NCI-H82 treated with DMSO at 0.1 percent for 48 hours (cell line): ENCODE measurements at regions not wholly inside any gene's neighbourhood (a gene's known extent, or its start where the extent isn't known, plus 50 kb on each side); places are given as distances from the start of the nearest gene placed in this dataset.

Experiments used
- DNase-seq: peaks from one replicate; lab custom pipeline; 2025; ENCODE audit not compliant: unreplicated experiment; lab: John Stamatoyannopoulos, UW

DNA sequence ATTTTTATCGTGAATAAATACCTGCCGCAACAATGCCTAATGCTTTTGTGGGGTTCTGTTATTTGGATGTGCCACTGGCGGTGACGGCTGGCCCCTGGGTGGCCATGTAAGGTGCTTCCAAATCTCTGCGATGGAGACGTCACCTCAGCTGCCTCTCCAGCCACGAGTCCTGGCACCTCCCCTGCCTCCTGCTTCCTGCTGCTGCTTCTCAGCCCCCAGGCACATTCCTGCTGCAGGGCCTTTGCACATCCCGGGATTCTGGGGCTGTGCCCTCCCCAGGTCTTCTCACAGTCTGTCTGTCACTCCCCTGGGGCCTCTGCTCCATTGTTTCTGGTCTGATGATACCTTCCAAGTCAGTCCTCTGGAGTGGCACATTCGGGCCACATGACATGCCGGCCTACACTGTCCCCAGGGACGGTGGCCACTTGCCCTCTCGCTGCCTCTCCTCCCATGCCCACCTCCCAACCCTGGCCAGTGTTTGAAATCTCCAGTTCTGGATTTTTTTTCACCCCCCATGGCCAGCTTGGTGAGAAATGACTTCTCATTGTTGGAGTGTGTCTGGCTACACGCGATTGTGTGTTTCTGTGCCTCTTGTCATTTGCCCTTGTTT lies 151.8 kb downstream of the KIF26A start:
- no peak for DNase-seq

GRCh38 chr14:104290756-104291122 lies 152.4 kb downstream of the KIF26A start:
- DNase-seq = no peak

DNA sequence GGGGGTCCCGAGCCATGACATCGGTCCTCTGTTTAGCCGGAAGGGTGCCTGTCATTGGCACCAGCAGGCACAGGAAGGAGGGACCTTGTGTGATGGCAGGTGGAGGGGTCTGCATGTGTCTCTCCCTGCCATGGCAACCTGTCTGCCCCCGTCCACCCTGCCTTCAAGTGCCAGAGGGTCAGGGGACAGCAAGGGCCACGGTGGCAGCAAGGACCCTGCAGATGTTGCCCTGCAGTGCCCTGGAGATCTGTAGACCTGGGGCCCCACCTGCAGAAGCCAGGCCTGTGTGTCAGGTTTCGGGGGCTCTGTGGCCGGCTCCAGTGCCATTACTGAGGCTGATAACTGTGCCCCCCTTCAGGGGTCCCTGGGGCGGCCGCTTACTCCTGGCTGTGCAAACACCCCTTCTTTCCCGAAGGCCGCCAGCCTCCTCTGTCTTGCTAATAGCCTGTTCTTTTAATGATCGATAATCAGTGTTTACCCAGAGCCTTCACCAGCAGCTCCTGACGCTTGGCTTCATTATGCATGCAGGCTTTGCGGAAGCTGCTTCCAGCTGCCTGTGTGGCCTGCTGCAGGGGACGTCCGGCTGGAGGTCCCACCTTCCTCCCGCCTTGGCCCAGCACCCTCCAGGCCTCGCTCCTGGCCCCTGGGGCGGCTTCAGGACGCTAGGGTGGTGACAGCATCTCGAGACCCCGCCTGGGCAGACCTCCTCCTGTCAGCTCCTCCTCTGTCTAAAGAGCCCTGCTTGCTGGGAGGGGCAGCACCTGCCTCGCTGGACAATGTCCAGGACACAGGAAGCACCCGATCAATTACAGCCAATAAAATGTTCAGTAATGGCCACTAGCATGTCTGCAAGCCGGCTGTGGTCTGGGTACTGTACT lies 153.0 kb downstream of the KIF26A start:
- no peak for DNase-seq

GRCh38 chr14:104292084-104292970 lies 153.9 kb downstream of the KIF26A start:
- no peak for DNase-seq

DNA sequence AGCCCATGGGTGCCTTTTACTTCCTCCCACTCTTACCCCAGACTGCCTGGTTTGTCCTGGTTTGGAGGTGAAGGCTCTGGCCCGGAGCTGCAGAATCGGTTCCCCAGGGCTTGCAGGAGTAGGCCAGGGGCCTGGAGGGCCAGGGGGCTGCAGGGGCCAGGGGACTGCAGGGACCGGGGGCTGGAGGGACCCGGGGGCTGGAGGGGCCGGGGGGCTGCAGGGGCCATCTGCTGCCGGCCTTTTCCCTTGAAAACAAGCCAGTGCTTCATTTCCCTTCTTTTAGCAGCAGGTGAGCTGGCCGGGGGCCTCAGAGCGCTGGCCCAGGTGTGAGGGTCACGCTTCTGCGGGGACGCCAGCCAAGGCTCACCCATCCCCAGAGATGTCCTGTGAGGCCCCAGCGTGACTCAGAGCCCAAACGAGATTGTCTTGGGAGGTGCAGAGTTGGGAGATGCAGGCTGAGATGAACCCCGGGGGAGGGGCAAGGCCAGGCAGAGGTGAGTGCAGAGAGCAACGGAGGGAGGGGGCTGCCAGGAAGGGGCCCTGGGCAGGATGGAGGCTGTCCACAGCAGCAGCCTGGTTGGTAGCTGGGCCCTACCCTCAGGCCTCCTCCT lies 154.9 kb downstream of the KIF26A start:
- DNase-seq = no peak

DNA sequence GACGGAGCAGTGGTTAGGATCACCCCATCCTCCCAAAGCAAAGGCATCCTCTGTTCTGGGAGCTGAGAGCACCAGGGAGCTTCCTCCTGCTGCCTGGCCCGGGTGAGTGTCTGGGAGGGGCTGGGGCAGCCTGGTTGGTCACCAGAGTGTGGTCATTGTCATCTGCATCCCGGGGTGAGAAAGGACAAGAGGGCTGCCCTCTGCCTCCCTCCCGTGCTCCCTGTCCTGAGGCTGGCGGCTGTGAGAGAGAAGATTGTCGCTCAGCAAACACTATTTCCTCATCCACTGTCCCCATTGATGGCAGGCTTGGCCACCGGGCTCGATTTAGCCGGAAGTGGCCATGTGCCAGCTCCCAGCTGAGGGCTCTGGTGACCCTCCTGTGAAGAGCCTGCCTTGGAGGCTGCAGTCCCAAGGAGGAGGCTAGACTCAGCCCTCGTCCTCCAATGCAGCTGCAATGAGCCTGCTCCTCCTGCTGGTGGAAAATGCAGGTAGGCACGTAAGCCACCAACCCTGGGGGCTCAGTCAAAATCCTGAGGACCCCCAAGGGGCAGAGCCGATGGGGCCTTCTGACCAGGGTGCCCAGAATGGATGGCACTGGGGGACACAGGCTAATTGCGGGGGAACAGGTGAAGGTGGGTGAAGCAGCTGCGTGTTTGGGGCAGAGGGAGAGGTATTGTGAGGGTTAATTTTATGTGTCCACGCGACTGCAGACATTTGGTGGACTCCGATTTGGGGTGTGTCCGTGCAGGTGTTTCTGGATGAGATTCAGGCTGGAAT lies 155.7 kb downstream of the KIF26A start:
- DNase-seq = no peak

DNA sequence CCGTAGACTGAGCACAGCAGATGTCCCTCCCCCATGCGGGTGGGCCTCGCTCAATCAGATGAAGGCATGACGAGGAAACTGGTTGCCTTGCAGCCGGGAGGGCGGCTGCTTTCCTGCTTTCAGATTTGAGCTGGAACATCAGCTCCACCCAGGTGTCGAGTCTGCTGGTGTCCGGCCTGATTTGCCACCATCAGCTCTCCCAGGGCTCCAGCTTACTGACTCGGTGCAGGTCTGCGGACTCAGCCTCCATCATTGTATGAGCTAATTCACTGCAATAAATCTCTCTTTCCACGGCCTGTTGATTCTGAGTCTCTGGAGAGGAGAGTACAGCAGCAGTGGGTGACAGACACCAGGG lies 156.2 kb downstream of the KIF26A start:
- DNase-seq = no peak

DNA sequence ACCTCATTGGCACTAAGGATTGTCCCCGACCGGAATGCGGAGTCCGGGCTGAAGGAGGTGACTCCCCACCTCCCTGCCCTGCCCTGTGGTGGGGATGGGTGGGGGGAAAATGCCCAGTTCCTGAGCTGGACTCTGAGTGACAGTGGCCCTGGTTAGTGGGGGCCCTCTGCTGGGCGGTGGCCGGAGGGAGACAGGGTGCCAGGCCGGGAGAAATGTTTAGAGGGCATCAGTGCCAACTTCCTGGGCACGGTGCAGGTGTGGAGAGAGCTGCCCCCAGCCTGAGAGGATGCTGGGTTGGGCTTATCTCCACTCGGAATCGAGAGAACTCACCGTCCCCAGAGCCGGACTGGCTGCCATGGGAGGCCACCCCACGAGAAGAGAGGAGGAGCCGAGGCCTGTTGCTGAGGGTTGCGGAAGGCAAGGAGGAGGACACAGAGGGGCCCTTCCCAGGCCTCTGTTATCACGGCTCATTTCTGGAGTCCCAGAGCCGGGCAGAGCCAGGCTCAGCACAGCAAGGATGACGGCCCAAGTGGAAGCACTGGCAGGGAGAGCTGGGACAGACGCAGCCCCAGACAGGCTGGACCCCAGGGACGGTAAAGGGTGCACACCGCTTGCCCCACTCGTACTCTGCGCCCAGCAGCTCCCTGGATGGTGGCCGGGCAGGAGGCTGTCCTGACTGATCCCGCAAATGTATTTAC lies 156.7 kb downstream of the KIF26A start:
- DNase-seq = no peak

- no peak for DNase-seq
Measured at GRCh38 chr14:104295681-104296387, 157.4 kb downstream of the KIF26A start.

DNA sequence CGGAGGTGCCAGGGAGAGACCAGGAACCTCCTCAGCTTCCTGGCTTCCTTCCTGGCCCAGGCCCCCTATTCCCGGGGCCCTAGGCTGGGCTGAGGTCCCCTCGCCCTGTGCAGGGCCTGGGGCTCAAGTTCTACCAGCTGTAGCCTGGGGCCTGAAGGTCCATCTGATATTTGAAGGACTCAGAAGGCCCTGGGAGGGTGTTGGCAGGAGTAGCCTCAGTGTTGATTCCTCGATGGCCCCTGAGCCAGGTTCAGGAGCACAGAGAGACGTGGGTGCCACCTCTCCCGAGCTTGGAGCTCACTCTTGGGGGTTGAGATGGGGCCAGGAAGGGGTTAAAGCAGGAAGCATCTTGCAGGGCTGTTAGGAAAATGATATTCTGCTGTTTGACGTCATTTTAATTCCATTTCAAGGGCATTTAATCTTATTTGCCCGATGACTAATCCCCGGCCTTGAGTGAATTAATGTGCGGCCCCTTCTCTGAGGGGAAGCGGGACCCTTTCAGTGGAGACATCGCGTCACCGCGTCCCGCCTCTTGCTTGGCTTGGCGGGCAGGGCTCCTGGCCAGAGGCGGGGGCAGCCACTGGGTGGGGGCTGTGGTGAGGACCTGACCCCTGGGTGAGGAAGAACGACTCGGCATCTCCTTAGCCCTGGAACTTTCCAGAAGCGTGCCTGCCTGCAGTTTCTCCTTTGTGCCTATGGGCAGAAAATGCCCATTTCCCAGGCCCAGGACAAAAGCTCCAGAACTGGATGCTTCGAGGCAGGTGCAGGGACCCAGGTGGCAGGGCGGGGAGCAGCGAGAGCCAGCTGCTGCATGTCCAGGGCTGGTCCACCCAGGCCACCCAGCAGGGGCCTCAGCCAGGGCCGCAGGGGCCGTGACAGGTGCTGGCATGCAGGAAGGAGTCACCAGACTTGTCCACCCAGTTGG lies 158.3 kb downstream of the KIF26A start:
- peak; percentile 84 for DNase-seq

- no peak for DNase-seq
Measured at GRCh38 chr14:104297313-104297704, 158.9 kb downstream of the KIF26A start.

DNA sequence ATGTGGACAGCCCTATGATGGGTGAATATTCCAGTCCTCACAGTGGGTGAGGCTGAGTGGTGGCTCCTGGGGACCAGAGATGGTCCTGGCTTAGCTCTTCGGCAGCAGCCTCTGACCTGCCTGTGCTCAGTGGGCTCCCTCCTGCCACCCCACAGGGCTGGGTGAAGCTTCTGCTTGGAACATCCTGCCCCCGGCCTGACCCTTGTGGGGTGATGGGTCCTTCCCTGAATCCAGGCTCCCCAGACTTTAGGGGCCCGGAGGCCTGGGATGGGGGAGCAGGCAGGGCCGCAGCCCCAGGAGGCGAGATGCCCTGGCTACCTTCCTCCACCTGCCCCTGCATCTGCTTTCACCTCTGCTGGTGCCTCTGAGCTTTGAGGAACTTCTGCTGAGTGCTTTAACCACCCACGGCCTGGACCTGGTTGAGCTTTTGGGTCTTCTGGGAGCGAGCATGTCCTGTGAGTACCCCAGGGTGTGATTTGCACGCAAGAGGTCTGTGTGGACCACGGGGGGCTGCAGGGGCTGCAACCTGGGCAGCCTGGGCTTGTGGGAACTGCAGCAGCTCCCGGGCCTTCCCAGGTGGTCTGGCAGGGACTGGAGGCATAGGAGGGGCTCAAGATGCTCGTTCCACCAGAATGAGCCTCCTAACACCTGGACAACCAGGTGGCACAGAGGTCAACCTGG lies 159.5 kb downstream of the KIF26A start:
- DNase-seq = no peak

- DNase-seq = no peak
Measured at GRCh38 chr14:104298458-104298857, 160.1 kb downstream of the KIF26A start.

- peak; percentile 12 for DNase-seq
Measured at GRCh38 chr14:104299993-104300761, 161.8 kb downstream of the KIF26A start.

DNA sequence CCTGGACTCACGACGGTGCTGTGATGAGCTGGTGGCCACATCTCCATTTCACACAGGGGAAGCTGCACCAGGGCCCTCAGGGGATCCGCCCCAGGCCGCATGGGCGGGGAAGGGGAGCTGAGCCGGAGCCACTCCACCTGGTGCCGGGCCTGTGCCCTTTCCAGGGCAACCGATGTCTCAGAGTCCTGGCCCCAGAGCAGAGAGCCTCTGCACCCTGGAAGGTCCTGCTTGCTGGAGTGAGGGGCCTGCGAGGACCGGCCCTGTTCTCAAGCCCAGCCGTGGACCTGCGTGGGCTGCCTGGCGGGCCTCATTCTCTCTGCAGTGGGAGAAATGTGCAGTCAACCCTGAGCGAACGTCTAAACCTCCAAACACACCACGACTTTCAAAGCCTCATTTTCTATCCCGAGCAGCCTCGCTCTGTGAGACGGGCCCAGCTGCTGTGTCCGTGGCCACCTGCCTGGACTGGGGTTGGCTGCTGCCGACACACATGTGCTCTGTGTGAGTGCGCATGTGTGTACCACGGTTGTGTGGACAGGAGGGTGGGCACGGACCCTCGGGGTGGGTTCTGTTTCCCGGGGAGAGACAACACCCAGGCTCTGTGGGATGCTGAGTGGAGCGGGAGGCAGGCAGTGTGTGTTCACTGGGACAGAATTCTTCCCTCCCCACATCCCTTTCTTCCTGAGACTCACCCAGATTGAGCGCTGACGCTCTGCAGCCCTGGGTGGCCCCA lies 163.5 kb downstream of the KIF26A start:
- no peak for DNase-seq

DNA sequence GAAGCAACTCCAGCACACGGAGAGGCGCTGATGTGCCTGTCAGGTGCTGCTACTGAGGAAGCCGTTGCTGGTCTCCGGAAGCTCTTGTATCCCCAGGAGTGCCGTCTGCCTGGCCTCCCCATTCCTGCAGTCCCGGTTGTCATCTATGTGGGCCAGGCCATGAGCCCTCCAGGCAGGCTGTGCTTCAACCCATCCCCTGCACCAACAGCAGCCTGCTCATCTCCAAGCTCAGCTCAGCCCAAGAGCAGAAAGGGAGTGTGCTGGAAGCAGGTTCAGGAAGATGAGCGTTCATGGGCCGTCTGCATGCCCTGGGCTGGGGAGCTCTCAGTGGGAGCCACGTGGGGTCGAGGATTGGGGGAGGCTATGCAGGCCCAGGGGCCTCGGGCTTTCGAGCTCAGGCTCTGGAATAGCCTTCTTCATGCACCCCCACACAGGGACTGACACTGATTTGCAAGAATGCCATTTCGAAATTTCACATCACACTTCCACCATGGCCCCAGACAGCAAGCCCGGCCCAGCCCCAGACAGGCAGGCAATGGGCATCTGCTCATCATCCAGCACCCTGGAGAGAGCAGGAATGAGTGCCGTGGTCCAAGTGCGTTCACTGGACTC lies 164.5 kb downstream of the KIF26A start:
- DNase-seq = no peak
